HG03378 (cell line): ENCODE measurements at regions not wholly inside any gene's neighbourhood (a gene's known extent, or its start where the extent isn't known, plus 50 kb on each side); places are given as distances from the start of the nearest gene placed in this dataset.

ENCODE experiments used
- ATAC-seq: cut with Tn5 transposase; IDR thresholded peaks from one replicate; pipeline ENCODE4 v1.9.1; 2021; ENCODE audit warnings: mild to moderate bottlenecking, moderate library complexity; ENCODE audit not compliant: unreplicated experiment

- no peak for ATAC-seq
These were observed 136.2 kb downstream of the ERMARD start for GRCh38 chr6:169887529-169888140.

GRCh38 chr6:169886631-169887227, 135.3 kb downstream of the ERMARD start:
- no peak for ATAC-seq

DNA sequence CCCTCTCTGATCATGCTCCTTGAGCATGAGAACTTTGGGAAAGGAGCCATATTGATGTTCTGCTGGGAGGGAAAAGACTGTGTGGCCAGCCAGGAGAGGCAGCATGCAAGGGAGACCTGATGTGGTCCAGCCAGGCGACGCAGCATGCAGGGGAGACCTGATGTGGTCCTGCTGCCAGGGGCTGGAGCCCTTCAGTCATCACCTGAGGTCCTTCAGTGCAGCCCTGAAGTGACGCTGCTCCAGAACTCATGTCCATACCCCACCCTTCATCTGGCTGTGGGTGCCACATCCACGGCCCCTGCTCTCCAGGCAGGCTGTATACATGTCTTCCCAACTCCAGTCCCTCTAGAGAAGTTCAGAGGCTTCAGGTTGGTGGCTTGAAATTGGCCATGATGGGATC, 134.4 kb downstream of the ERMARD start:
- ATAC-seq, result no peak

GRCh38 chr6:169885131-169885530, 133.7 kb downstream of the ERMARD start:
- ATAC-seq, result no peak

GRCh38 chr6:169884158-169884557, 132.7 kb downstream of the ERMARD start:
- no peak for ATAC-seq

- no peak for ATAC-seq
These were observed 131.9 kb downstream of the ERMARD start for GRCh38 chr6:169883316-169883715.

DNA sequence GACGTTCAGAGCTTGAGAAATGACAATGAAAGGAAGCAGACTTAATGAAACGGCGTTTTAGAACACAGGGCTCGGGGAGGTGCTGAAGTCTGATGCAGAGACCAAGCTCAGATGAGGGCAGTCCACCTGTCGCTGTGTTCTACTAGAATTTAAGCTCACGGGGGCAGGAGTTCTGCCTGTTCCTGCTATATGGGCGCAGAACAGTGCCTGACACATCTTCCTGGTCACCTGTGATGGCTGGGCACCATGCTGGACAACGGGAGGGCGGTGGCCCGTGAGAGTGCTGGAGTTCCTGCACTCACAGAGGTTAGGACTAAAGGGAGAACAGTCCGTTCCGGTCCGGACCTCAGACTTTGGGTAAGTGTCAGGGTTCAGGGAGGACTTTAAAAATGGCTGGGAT, 130.6 kb downstream of the ERMARD start:
- no peak for ATAC-seq

- ATAC-seq, result no peak
These were observed 130.0 kb downstream of the ERMARD start for GRCh38 chr6:169881398-169881797.

- no peak for ATAC-seq
These were observed 129.1 kb downstream of the ERMARD start for GRCh38 chr6:169880516-169880915.

- ATAC-seq, result no peak
These were observed 117.9 kb downstream of the ERMARD start for GRCh38 chr6:169869301-169869700.

DNA sequence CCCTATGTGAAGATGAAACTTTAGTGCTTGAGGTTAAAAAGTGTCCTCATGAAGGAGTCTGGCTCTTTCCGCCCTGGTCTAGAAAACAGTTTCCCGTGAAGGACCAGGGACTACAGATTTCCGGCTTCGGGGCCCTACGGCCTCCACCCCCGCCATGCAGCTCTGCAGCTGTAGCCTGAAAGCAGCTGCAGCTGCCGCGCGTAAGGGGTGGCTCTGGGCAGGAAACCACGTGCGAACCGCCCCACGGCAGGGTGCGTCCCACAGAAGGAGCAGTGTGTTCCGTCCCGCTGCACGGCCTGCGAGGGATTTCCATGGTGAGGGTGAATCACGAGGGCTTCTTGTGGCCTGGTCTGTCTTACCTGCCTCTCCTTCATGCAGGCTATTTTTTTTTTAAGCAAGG, 117.0 kb downstream of the ERMARD start:
- no peak for ATAC-seq

- ATAC-seq, result no peak
These were observed 116.3 kb downstream of the ERMARD start for GRCh38 chr6:169867751-169868191.

- no peak for ATAC-seq
These were observed 115.5 kb downstream of the ERMARD start for GRCh38 chr6:169866668-169867521.

DNA sequence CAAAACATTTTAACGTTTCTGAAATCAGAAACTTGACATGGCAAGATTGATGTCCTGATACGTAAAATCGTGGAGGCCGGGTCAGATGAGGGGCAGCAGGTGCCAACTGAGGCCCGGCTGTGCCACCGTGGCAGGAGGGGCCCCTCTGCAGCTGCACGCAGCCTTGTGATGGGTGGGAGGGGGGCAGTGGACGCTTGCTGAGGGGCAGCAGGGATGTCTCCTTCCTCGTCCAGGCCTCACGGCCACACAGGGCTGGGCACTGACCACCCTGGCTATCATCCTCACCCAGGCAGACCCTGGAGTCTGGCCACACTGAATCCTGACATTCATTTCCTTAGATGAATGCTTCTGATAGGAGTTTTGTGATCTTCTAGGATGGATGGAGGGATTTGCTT, 114.7 kb downstream of the ERMARD start:
- no peak for ATAC-seq

GRCh38 chr6:169865346-169866139, 114.1 kb downstream of the ERMARD start:
- ATAC-seq, result no peak

DNA sequence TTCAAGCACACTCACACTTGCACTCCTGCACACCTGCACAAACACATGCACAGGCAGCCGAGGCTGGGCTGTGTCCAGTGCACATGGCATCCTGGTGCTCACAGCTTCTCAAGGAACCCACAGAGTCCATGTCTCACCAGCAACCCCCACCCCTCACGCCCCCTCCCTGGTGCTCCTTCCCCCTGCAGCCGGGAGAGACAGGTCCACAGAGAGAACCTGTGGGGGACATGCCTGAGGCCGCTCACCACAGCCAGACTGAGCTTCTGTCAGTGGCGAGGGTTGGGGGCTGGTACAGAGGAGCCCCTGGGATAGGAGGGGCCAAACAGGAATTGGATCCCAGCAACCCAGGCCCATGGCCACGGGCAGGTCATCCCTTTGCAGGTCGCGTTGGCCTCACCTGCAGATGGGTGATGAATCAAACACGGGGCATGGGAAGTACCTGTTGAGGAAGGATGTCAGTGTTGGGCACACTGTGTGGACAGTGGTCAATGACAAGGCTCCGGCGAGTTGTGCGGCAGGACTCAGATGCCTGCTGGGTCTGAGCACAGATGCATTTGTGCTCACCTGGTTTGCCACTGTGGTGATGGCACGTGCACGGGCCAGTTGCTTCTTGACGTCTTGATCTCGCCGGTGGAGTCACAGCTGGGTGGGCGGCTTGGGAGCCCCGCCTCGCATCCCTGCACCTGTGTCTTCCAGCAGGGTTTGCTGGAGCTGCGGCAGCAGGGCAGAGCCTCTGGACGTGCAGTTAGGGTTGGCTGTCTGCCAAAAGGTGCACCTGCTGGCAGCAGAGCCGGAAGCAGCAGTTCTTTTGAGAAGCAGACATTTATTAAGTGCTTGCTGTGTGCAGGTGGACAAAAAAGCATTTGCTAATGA, 113.0 kb downstream of the ERMARD start:
- no peak for ATAC-seq

DNA sequence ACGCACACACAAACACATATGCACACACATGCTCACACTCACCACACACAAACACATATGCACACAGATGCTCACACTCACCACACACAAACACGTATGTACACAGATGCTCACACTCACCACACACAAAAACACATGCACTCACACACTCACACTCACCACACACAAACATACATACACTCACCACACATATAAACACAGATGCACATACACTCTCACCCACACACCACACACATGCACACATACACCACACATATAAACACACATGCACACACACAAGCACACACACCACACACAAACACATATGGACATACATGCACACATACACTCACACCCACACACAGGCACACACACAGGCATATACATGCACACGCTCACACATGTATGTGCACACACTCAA, 112.3 kb downstream of the ERMARD start:
- no peak for ATAC-seq

DNA sequence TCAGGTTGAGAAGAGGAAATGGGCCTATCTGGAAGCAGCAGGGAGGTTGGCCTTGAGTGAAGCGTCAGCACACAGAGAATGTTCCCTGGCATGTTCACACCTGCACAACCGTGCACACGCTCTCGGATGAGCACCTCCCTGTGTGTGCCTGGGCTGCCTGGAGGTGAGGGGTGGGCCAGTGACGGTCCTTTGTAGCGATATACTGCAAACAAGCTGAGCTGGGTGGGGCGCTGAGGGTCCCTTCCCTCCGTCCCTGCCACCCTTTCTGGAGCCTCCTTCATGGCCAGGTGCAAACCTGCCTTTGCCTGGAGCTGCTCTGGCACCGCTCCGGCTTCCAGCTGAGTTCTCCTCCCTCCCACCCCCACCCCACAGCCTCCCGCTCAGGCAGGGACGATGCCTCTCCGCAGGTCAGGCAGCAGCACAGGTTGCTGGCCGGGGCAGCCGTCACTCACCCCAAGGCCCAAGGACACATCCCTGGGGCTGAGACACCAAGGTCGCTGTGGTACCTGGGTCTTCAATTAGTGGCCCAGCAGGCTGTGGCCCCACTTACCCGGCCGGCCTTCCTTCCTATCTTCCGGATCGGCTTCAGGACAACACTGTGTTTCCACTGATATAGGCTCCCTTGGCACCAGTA, 111.6 kb downstream of the ERMARD start:
- no peak for ATAC-seq

DNA sequence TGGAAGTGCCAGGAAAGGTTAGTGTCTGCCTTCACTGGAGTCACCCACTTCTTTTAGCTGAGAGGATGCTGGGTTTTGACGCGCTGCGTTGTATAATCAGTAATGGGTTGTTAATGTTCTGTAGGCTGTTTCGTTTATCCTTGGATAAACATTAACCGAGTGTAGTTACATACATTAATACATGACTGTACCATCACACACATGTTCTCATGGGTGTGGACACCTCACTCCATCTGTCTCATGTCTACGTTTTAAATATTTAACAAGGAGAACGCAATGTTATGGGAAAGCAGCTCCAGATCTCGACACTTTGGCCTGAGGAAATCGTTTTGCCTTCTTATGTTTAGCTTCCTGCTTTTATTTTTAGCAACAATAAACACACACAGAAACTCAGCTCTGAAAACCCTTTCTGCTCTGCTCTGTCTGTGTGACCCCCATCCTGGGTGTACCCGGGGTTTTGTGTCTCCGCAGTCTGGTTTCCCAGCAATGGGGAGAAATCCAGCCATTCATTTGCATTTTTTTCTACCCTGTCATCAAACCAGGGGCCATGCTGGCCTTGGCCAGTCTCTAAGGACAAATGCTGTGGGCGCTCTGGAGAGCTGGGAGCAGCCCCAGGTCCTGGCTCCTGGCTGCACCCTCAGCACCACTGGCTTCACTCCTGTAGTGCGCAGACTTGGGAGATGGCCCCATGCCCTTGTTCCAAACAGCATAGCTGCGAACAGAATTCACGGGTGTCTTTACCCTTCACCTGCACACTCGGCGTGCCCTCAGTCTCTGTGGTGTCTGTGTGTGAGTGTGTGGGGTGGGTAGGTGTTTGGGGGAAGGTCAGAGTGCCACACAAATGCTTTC, 110.8 kb downstream of the ERMARD start:
- no peak for ATAC-seq
